ENCODE measurements at regions not wholly inside any gene's neighbourhood (a gene's known extent, or its start where the extent isn't known, plus 50 kb on each side); places are given as distances from the start of the nearest gene placed in this dataset.
"Not testable (repeated sequence)": the region's sequence is repeated elsewhere in the genome, so short reads cannot be mapped to it uniquely, and the experiment has no call there.

DNA sequence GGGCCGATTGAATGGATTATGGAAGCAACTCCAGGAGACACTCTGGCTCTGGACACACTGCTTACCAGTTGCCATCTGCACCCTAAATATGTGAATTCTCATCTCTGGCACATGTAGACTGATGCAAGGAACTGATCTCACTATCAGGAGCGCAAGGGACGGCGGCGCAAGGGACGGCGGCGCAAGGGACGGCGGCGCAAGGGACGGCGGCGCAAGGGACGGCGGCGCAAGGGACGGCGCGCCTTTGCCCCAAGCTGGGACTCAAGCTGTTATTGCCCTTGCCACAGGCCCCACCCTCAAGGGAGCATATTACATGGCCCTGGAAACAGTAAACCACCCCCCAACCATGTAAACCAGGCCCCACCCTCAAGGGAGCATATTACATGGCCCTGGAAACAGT is 199.7 kb upstream of the MOCS1 start:
- not testable (repeated sequence) for H3K4me3 ChIP-seq (ENCODE audit: low read depth in 1 of 2, low read length in 2 of 2); H3K27ac ChIP-seq (ENCODE audit: low read depth in 2 of 2, low read length in 1 of 2); H3K9me3 ChIP-seq (ENCODE audit: control insufficient read depth in 2 of 2, insufficient read depth in 1 of 2, low read depth in 1 of 2, low read length in 1 of 2); H3K27me3 ChIP-seq (ENCODE audit: control insufficient read depth in 1 of 2, insufficient read depth in 2 of 2, low read length in 2 of 2); H3K4me1 ChIP-seq (ENCODE audit: control insufficient read depth in 2 of 2, insufficient read depth in 2 of 2, low read length in 1 of 2); H3K36me3 ChIP-seq (ENCODE audit: control insufficient read depth in 2 of 2, insufficient read depth in 2 of 2, low read length in 1 of 2)
- WGBS, 2 donors = 92 to 93% methylated on average over 20 of the region's 20 CpGs

DNA sequence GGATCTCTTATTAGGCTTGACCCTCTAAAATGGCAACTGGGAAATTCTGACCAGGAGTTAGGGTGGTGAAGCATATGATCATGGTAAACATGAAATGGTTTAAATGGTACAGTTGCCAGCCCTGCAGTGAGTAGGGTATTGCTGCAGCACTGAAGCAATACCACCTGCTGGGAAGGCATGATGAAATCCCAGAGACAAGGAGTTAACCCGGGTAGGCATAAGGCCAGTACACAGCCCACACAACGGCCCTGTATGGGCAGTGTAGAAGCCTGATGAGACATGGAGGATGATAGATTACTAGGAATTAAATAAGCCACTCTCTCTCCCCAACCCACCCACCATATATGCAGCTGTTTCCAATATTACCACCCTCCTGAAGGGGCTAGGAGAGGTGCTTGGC is 197.4 kb upstream of the MOCS1 start:
- Histone ChIP-seq H3K9me3 (ENCODE audit: control insufficient read depth in 2 of 2, insufficient read depth in 1 of 2, low read depth in 1 of 2, low read length in 1 of 2) (no peaks in the 10 kb centered on the region), H3K36me3 (ENCODE audit: control insufficient read depth in 2 of 2, insufficient read depth in 2 of 2, low read length in 1 of 2) (no peaks in the 10 kb centered on the region), H3K4me3 (ENCODE audit: low read depth in 1 of 2, low read length in 2 of 2) (no peak overlapping the region), H3K27me3 (ENCODE audit: control insufficient read depth in 1 of 2, insufficient read depth in 2 of 2, low read length in 2 of 2) (no peaks in the 10 kb centered on the region), H3K27ac (ENCODE audit: low read depth in 2 of 2, low read length in 1 of 2) (no peak overlapping the region), H3K4me1 (ENCODE audit: control insufficient read depth in 2 of 2, insufficient read depth in 2 of 2, low read length in 1 of 2) (no peaks in the 10 kb centered on the region)
- 61 to 75% methylated on average over 2 of the region's 2 CpGs for WGBS, 2 donors

GRCh38 chr6:40128127-40128526 is 193.9 kb upstream of the MOCS1 start:
- Histone ChIP-seq H3K27ac (ENCODE audit: low read depth in 2 of 2, low read length in 1 of 2) (no peak overlapping the region), H3K36me3 (ENCODE audit: control insufficient read depth in 2 of 2, insufficient read depth in 2 of 2, low read length in 1 of 2) (no peaks in the 10 kb centered on the region), H3K4me1 (ENCODE audit: control insufficient read depth in 2 of 2, insufficient read depth in 2 of 2, low read length in 1 of 2) (no peaks in the 10 kb centered on the region), H3K4me3 (ENCODE audit: low read depth in 1 of 2, low read length in 2 of 2) (no peak overlapping the region), H3K9me3 (ENCODE audit: control insufficient read depth in 2 of 2, insufficient read depth in 1 of 2, low read depth in 1 of 2, low read length in 1 of 2) (no peaks in the 10 kb centered on the region), H3K27me3 (ENCODE audit: control insufficient read depth in 1 of 2, insufficient read depth in 2 of 2, low read length in 2 of 2) (no peaks in the 10 kb centered on the region)
- 83 to 85% methylated on average over 2 of the region's 2 CpGs for WGBS, 2 donors

GRCh38 chr6:40125680-40126394 is 191.6 kb upstream of the MOCS1 start:
- Histone ChIP-seq H3K27ac (ENCODE audit: low read depth in 2 of 2, low read length in 1 of 2) (no peak overlapping the region), H3K4me1 (ENCODE audit: control insufficient read depth in 2 of 2, insufficient read depth in 2 of 2, low read length in 1 of 2) (no peaks in the 10 kb centered on the region), H3K36me3 (ENCODE audit: control insufficient read depth in 2 of 2, insufficient read depth in 2 of 2, low read length in 1 of 2) (no peaks in the 10 kb centered on the region), H3K9me3 (ENCODE audit: control insufficient read depth in 2 of 2, insufficient read depth in 1 of 2, low read depth in 1 of 2, low read length in 1 of 2) (no peaks in the 10 kb centered on the region), H3K4me3 (ENCODE audit: low read depth in 1 of 2, low read length in 2 of 2) (no peak overlapping the region), H3K27me3 (ENCODE audit: control insufficient read depth in 1 of 2, insufficient read depth in 2 of 2, low read length in 2 of 2) (no peaks in the 10 kb centered on the region)
- 79 to 86% methylated on average over 3 of the region's 3 CpGs for WGBS, 2 donors

GRCh38 chr6:40124924-40125323 is 190.7 kb upstream of the MOCS1 start:
- Histone ChIP-seq H3K27ac (ENCODE audit: low read depth in 2 of 2, low read length in 1 of 2) (no peak overlapping the region), H3K4me3 (ENCODE audit: low read depth in 1 of 2, low read length in 2 of 2) (no peak overlapping the region), H3K27me3 (ENCODE audit: control insufficient read depth in 1 of 2, insufficient read depth in 2 of 2, low read length in 2 of 2) (no peaks in the 10 kb centered on the region), H3K9me3 (ENCODE audit: control insufficient read depth in 2 of 2, insufficient read depth in 1 of 2, low read depth in 1 of 2, low read length in 1 of 2) (no peaks in the 10 kb centered on the region), H3K36me3 (ENCODE audit: control insufficient read depth in 2 of 2, insufficient read depth in 2 of 2, low read length in 1 of 2) (no peaks in the 10 kb centered on the region), H3K4me1 (ENCODE audit: control insufficient read depth in 2 of 2, insufficient read depth in 2 of 2, low read length in 1 of 2) (no peaks in the 10 kb centered on the region)
- 83 to 86% methylated on average over 4 of the region's 4 CpGs for WGBS, 2 donors

- peaks cover 1 to 2% of the 10 kb centered on the region in 2 donors for H3K36me3 ChIP-seq (ENCODE audit: control insufficient read depth in 2 of 2, insufficient read depth in 2 of 2, low read length in 1 of 2)
- no peaks in the 10 kb centered on the region for H3K27me3 ChIP-seq (ENCODE audit: control insufficient read depth in 1 of 2, insufficient read depth in 2 of 2, low read length in 2 of 2)
- 0 to 45% methylated on average over 1 of the region's 1 CpG for WGBS, 2 donors
Observed at GRCh38 chr6:40116832-40117231, 182.6 kb upstream of the MOCS1 start.

DNA sequence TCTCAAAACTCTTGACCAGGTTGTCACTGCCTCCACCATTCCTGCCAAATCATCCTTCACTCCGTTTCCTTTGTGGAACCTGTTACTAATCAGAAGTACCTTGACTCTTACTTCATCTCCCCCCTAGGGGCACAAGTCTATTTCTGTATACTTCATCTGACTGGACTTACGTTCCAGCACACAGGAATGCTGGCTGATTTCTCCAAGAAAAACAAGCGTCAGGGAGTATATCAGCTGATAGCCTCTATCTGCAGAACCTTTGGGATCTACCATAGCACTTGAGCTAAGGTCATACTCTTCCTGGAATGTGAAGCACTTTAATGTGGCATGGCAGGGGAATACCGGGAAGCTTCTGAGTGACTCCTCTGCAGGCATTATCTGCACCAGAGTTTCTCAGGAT is 178.1 kb upstream of the MOCS1 start:
- Histone ChIP-seq H3K4me3 (ENCODE audit: low read depth in 1 of 2, low read length in 2 of 2) (no peak overlapping the region), H3K4me1 (ENCODE audit: control insufficient read depth in 2 of 2, insufficient read depth in 2 of 2, low read length in 1 of 2) (no peaks in the 10 kb centered on the region), H3K36me3 (ENCODE audit: control insufficient read depth in 2 of 2, insufficient read depth in 2 of 2, low read length in 1 of 2) (peaks cover 1 to 2% of the 10 kb centered on the region in 2 donors), H3K27me3 (ENCODE audit: control insufficient read depth in 1 of 2, insufficient read depth in 2 of 2, low read length in 2 of 2) (peaks cover 0 to 2% of the 10 kb centered on the region in 2 donors), H3K9me3 (ENCODE audit: control insufficient read depth in 2 of 2, insufficient read depth in 1 of 2, low read depth in 1 of 2, low read length in 1 of 2) (peaks cover 0 to 4% of the 10 kb centered on the region in 2 donors), H3K27ac (ENCODE audit: low read depth in 2 of 2, low read length in 1 of 2) (no peak overlapping the region)
- 51 to 62% methylated on average over 4 of the region's 4 CpGs for WGBS, 2 donors

More at GRCh38 chr6:40116832-40117231, 182.6 kb upstream of the MOCS1 start:
- no peaks in the 10 kb centered on the region for H3K9me3 ChIP-seq (ENCODE audit: control insufficient read depth in 2 of 2, insufficient read depth in 1 of 2, low read depth in 1 of 2, low read length in 1 of 2)
- no peaks in the 10 kb centered on the region for H3K4me1 ChIP-seq (ENCODE audit: control insufficient read depth in 2 of 2, insufficient read depth in 2 of 2, low read length in 1 of 2)
- H3K4me3 ChIP-seq (ENCODE audit: low read depth in 1 of 2, low read length in 2 of 2) = no peak overlapping the region
- H3K27ac ChIP-seq (ENCODE audit: low read depth in 2 of 2, low read length in 1 of 2) = no peak overlapping the region

DNA sequence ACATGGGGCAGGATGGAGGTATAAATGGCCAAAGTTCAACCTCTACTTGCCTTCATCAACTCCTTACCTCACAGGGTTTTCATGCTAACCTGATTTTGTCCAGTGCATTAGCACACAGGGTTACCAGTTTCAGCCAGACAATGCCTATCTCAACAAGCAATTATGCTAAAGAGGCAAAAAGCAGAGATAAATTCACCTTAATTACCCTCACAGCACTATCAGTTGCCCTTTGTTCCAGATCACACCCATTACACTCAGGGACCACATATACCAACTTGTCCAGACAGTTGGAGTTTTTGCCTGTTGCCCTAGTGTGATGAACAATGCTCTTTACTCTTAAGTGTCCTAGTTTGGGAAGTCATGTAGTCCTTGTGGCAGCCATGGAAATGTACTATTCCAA is 174.5 kb upstream of the MOCS1 start:
- Histone ChIP-seq H3K27ac (ENCODE audit: low read depth in 2 of 2, low read length in 1 of 2) (no peak overlapping the region), H3K27me3 (ENCODE audit: control insufficient read depth in 1 of 2, insufficient read depth in 2 of 2, low read length in 2 of 2) (peaks cover 0 to 2% of the 10 kb centered on the region in 2 donors), H3K4me1 (ENCODE audit: control insufficient read depth in 2 of 2, insufficient read depth in 2 of 2, low read length in 1 of 2) (no peaks in the 10 kb centered on the region), H3K4me3 (ENCODE audit: low read depth in 1 of 2, low read length in 2 of 2) (no peak overlapping the region), H3K9me3 (ENCODE audit: control insufficient read depth in 2 of 2, insufficient read depth in 1 of 2, low read depth in 1 of 2, low read length in 1 of 2) (peaks cover 0 to 4% of the 10 kb centered on the region in 2 donors), H3K36me3 (ENCODE audit: control insufficient read depth in 2 of 2, insufficient read depth in 2 of 2, low read length in 1 of 2) (peaks cover 0 to 2% of the 10 kb centered on the region in 2 donors)

DNA sequence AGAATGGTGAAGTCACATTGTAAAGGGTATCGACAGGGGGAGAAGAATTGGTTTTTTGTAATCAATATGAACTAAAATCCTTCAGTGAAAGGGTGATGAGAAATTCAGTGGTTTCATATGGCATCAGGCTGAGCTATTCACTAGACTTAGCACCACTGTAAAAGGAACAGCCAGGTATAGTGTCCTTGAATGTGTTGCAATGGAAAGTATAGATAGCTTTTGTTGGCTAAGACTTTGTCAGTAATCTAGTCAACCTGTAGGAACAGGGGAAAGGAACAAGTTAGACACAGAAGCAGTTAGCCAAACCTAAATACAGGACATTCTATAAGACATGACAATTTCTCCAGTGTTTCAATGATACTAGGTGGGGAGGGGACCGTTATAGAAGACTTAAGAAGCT is 172.6 kb upstream of the MOCS1 start:
- Histone ChIP-seq H3K27me3 (ENCODE audit: control insufficient read depth in 1 of 2, insufficient read depth in 2 of 2, low read length in 2 of 2) (peaks cover 0 to 2% of the 10 kb centered on the region in 2 donors), H3K9me3 (ENCODE audit: control insufficient read depth in 2 of 2, insufficient read depth in 1 of 2, low read depth in 1 of 2, low read length in 1 of 2) (peaks cover 0 to 6% of the 10 kb centered on the region in 2 donors), H3K4me3 (ENCODE audit: low read depth in 1 of 2, low read length in 2 of 2) (no peak overlapping the region), H3K36me3 (ENCODE audit: control insufficient read depth in 2 of 2, insufficient read depth in 2 of 2, low read length in 1 of 2) (peaks cover 0 to 2% of the 10 kb centered on the region in 2 donors), H3K27ac (ENCODE audit: low read depth in 2 of 2, low read length in 1 of 2) (no peak overlapping the region), H3K4me1 (ENCODE audit: control insufficient read depth in 2 of 2, insufficient read depth in 2 of 2, low read length in 1 of 2) (no peaks in the 10 kb centered on the region)
- WGBS, 2 donors = 70 to 81% methylated on average over 2 of the region's 2 CpGs

DNA sequence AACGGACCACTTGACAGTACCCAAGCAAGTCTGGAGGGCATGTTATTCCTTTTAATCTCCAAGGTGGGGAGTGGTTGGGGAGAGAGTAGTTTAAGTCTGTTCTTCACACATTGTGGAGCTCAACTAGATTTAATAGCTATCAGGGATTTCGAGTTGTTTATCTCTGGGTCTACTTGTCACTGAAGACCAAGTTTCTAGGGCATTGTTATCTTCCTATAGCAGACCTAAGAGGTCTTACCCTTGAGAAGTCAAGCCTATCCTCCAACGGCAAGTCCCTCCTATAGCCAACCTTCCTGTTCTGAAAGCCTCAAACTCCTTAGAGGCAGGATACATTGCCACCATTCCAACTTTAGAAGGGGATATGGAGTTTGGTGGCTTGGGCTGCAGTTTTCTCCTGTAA is 164.5 kb upstream of the MOCS1 start:
- Histone ChIP-seq H3K27me3 (ENCODE audit: control insufficient read depth in 1 of 2, insufficient read depth in 2 of 2, low read length in 2 of 2) (no peaks in the 10 kb centered on the region), H3K4me1 (ENCODE audit: control insufficient read depth in 2 of 2, insufficient read depth in 2 of 2, low read length in 1 of 2) (no peaks in the 10 kb centered on the region), H3K36me3 (ENCODE audit: control insufficient read depth in 2 of 2, insufficient read depth in 2 of 2, low read length in 1 of 2) (no peaks in the 10 kb centered on the region), H3K27ac (ENCODE audit: low read depth in 2 of 2, low read length in 1 of 2) (no peak overlapping the region), H3K9me3 (ENCODE audit: control insufficient read depth in 2 of 2, insufficient read depth in 1 of 2, low read depth in 1 of 2, low read length in 1 of 2) (peaks cover 0 to 2% of the 10 kb centered on the region in 2 donors), H3K4me3 (ENCODE audit: low read depth in 1 of 2, low read length in 2 of 2) (no peak overlapping the region)
- WGBS, 2 donors = 66 to 83% methylated on average over 3 of the region's 3 CpGs
